NT2/D1 (cell line): ENCODE measurements at regions not wholly inside any gene's neighbourhood (a gene's known extent, or its start where the extent isn't known, plus 50 kb on each side); places are given as distances from the start of the nearest gene placed in this dataset.

Experiments
- YY1 ChIP-seq: IDR thresholded peaks from 2 replicates; pipeline ENCODE4 v1.6.1; 2011; ENCODE audit not compliant: insufficient read length, insufficient read depth
- ZNF274 ChIP-seq: IDR thresholded peaks from 2 replicates; pipeline ENCODE4 v1.6.1; 2011; ENCODE audit warnings: mild to moderate bottlenecking, low read depth, low read length

DNA sequence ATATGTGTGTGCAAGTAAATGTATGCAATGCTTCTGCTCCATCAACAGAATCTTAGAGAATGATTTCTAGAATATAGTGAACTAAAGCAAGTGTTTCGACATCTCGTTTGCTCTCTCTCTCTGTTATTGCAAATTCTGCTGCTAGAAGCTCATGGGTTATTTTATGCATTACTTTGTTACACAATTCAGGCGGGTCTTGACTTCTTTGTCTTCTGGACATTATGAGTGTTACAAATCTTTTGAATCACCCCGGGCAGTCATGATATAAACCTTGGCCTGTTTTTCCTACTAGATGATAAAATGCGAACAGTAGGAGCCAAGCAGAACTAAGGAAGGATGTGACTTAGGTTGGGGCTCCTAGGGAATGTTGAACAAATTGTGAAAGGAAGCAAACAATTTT is 166.4 kb upstream of the SFRP2 start:
- no peak for TF ChIP-seq ZNF274
- TF ChIP-seq YY1: no peak
